Suppressor macrophage treated with lipopolysaccharide for 1 hour (primary cell): ENCODE measurements at regions not wholly inside any gene's neighbourhood (a gene's known extent, or its start where the extent isn't known, plus 50 kb on each side); places are given as distances from the start of the nearest gene placed in this dataset.

Experiments used
- DNase-seq, 3 donors: peaks; one replicate each; pipeline ENCODE4 v3.0.0-alpha.2; 2020 to 2022

GRCh38 chr10:113326160-113327111 lies 226.4 kb upstream of the HABP2 start:
- DNase-seq, result peak; percentile 90 to 98 (median 97)

- DNase-seq, result peak; percentile 61 to 84 (median 71)
Observed at GRCh38 chr10:113329121-113329596, 223.7 kb upstream of the HABP2 start.

- DNase-seq, result no peak
Observed at GRCh38 chr10:113331961-113332360, 220.9 kb upstream of the HABP2 start.

GRCh38 chr10:113333313-113333712 lies 219.5 kb upstream of the HABP2 start:
- DNase-seq, result no peak

- peak; percentile 35 to 47 (median 38) for DNase-seq
Observed at GRCh38 chr10:113335592-113335991, 217.3 kb upstream of the HABP2 start.

- DNase-seq, result no peak
Observed at GRCh38 chr10:113336549-113337130, 216.2 kb upstream of the HABP2 start.

GRCh38 chr10:113337142-113337541 lies 215.7 kb upstream of the HABP2 start:
- DNase-seq, result no peak

GRCh38 chr10:113339121-113339520 lies 213.7 kb upstream of the HABP2 start:
- DNase-seq, result no peak

GRCh38 chr10:113340282-113340681 lies 212.6 kb upstream of the HABP2 start:
- DNase-seq, result no peak

GRCh38 chr10:113341138-113341537 lies 211.7 kb upstream of the HABP2 start:
- no peak for DNase-seq

- no peak for DNase-seq
Observed at GRCh38 chr10:113345826-113346624, 206.8 kb upstream of the HABP2 start.

GRCh38 chr10:113347508-113347907 lies 205.3 kb upstream of the HABP2 start:
- no peak for DNase-seq

GRCh38 chr10:113348694-113349093 lies 204.2 kb upstream of the HABP2 start:
- no peak for DNase-seq

- no peak for DNase-seq
Observed at GRCh38 chr10:113350311-113351040, 202.4 kb upstream of the HABP2 start.

GRCh38 chr10:113354711-113355110 lies 198.1 kb upstream of the HABP2 start:
- DNase-seq, result no peak

- peak; percentile 34 to 52 (median 43) for DNase-seq
Observed at GRCh38 chr10:113356794-113357680, 195.8 kb upstream of the HABP2 start.

- DNase-seq, result no peak
Observed at GRCh38 chr10:113357681-113358300, 195.1 kb upstream of the HABP2 start.

- peak; percentile 28 to 62 (median 38) for DNase-seq
Observed at GRCh38 chr10:113359655-113360054, 193.2 kb upstream of the HABP2 start.

GRCh38 chr10:113360870-113361269 lies 192.0 kb upstream of the HABP2 start:
- no peak for DNase-seq

- peak in 1 of 3 donors; percentile 14 for DNase-seq
Observed at GRCh38 chr10:113362645-113363091, 190.2 kb upstream of the HABP2 start.

- no peak for DNase-seq
Observed at GRCh38 chr10:113364227-113364626, 188.6 kb upstream of the HABP2 start.
